Embryonic facial prominence (tissue), 1 donor: ENCODE measurements at regions not wholly inside any gene's neighbourhood (a gene's known extent, or its start where the extent isn't known, plus 50 kb on each side); places are given as distances from the start of the nearest gene placed in this dataset.
"Not testable (repeated sequence)": the region's sequence is repeated elsewhere in the genome, so short reads cannot be mapped to it uniquely, and the experiment has no call there.

Source experiments
- DNase-seq: peaks from one replicate; pipeline ENCODE4 v3.0.0-alpha.2; 2016; ENCODE audit errors: extremely low spot score

DNA sequence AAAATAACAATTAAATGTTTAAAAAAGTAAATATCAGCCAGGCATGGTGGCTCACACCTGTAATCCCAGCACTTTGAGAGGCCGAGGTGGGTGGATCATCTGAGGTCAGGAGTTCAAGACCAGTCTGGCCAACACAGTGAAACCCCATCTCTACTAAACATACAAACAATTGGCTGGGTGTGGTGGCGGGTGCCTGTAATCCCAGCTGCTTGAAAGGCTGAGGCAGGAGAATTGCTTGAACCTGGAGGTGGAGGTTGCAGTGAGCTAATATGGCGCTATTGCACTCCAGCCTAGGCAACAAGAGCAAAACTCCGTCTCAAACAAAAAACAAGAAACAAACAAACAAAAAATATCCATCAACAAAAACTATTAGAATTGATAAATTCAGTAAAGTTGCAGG is 77.5 kb downstream of the SNX5 start:
- not testable (repeated sequence) for DNase-seq

GRCh38 chr20:17890330-17890729 is 78.3 kb downstream of the SNX5 start:
- DNase-seq = no peak

- no peak for DNase-seq
Measured at GRCh38 chr20:17889226-17889625, 79.4 kb downstream of the SNX5 start.

DNA sequence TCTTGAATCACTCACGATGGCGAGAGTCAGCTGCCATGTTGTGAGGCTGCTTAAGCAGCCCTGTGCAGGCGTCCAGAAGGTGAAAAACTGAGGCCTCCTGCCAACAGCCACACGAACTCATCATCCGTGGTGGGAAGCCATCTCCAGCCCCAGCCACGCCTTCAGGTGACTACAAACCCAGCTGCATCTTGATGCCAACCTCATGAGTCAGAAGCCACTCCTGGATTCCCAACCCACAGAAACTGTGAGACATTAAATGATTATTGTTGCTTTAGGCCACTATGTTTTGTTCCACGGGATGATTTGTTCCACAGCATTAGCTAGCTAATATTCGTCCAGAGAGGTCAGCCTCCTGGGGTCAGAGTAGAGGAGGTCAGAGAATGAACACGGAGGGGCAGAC is 80.5 kb downstream of the SNX5 start:
- DNase-seq = no peak

GRCh38 chr20:17887331-17888030 is 81.1 kb downstream of the SNX5 start:
- no peak for DNase-seq

GRCh38 chr20:17885544-17885943 is 83.0 kb downstream of the SNX5 start:
- no peak for DNase-seq

DNA sequence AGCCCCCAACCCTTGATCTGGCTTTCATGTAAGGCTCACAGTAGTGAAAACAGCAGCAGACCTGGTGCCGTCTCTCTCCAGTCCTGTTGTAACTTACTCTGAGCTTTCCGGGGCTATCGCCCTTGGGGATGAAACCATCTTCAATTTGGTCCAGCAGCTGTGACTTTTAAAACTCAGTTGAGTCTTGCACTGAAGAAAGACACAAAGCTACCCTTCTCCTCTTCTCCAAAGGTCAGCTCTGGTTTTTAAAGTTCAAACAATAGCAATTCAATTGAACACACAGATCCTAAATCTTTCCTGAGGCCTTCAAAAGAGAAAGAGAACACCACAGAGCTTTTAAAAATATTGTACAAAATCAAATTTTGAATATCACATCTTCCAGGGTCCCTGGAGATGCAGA is 83.5 kb downstream of the SNX5 start:
- DNase-seq = no peak

GRCh38 chr20:17884307-17885003 is 84.1 kb downstream of the SNX5 start:
- no peak for DNase-seq

- no peak for DNase-seq
Measured at GRCh38 chr20:17883592-17884306, 84.8 kb downstream of the SNX5 start.

- no peak for DNase-seq
Measured at GRCh38 chr20:17882834-17883591, 85.6 kb downstream of the SNX5 start.

DNA sequence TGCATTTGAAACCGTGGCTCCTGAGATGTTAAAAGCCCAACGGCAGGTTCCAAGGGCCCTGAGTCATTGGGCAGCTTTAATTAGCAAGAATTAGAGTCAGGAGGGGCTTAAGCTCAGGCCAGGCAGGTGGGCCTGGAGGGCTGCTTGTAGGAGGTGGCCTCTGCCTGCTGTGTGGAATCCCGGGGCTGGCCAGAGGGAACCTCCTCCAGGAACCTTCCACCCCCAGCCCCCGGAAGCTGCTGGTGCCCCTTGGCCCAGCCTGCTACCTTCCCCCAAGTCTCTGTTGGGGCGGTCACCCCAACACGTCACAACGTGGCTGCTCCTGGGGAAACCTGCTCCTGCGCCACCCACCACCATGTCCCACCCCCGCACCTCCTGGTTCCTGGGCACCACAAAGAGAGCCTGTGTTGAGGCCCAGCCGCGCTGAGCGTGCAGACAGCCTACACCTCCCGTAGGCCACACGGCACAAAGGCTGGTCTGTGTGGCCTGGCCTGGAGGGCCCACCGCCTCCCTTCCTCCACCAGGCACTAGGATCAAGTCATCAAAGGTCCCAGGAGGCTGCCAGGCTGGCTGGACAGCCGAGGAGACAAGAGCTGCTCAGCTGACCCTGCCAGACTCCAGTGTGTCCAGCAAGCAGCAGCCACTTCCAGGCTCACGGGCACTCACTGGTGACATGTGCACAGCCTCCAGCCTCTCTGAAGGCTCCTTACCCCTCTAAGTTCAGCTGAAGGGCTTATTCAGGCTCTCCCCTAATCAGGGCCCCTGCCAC is 86.3 kb downstream of the SNX5 start:
- DNase-seq = no peak

GRCh38 chr20:17881741-17882064 is 86.9 kb downstream of the SNX5 start:
- DNase-seq = no peak

- no peak for DNase-seq
Measured at GRCh38 chr20:17878912-17879602, 89.5 kb downstream of the SNX5 start.

GRCh38 chr20:17878069-17878911 is 90.3 kb downstream of the SNX5 start:
- DNase-seq = no peak

GRCh38 chr20:17875981-17876385 is 92.6 kb downstream of the SNX5 start:
- DNase-seq = no peak

GRCh38 chr20:17875106-17875980 is 93.3 kb downstream of the SNX5 start:
- DNase-seq = peak; percentile 67

GRCh38 chr20:17874271-17875105 is 94.1 kb downstream of the SNX5 start:
- no peak for DNase-seq
